Activated CD4-positive, alpha-beta T cell treated with anti-CD3 and anti-CD28 coated beads, Interleukin-10, Interleukin-2, amounts not matched to agents 100 ng/mL and 50 ng/mL, durations not matched to agents 16 hours and 8 hours (primary cell): ENCODE measurements at regions not wholly inside any gene's neighbourhood (a gene's known extent, or its start where the extent isn't known, plus 50 kb on each side); places are given as distances from the start of the nearest gene placed in this dataset.

ENCODE experiments used
- DNase-seq: peaks from one replicate; pipeline ENCODE4 v3.0.0-alpha.2; 2020

GRCh38 chr10:117673230-117674010 lies 130.9 kb downstream of the EMX2 start:
- DNase-seq, result no peak

GRCh38 chr10:117674201-117674600 lies 131.7 kb downstream of the EMX2 start:
- no peak for DNase-seq

- DNase-seq, result no peak
These were observed 132.1 kb downstream of the EMX2 start for GRCh38 chr10:117674646-117675045.

GRCh38 chr10:117675514-117676055 lies 133.0 kb downstream of the EMX2 start:
- DNase-seq, result no peak

GRCh38 chr10:117677239-117677638 lies 134.7 kb downstream of the EMX2 start:
- DNase-seq, result no peak

GRCh38 chr10:117677890-117678500 lies 135.4 kb downstream of the EMX2 start:
- DNase-seq, result no peak

GRCh38 chr10:117680601-117681000 lies 138.1 kb downstream of the EMX2 start:
- DNase-seq, result no peak

- no peak for DNase-seq
These were observed 138.6 kb downstream of the EMX2 start for GRCh38 chr10:117681104-117681503.

- DNase-seq, result no peak
These were observed 141.6 kb downstream of the EMX2 start for GRCh38 chr10:117684046-117684610.

- DNase-seq, result no peak
These were observed 142.2 kb downstream of the EMX2 start for GRCh38 chr10:117684672-117685211.

GRCh38 chr10:117685431-117685830 lies 142.9 kb downstream of the EMX2 start:
- DNase-seq, result no peak

- DNase-seq, result no peak
These were observed 144.1 kb downstream of the EMX2 start for GRCh38 chr10:117686606-117687005.

GRCh38 chr10:117688358-117688757 lies 145.8 kb downstream of the EMX2 start:
- DNase-seq, result no peak

GRCh38 chr10:117689566-117689965 lies 147.0 kb downstream of the EMX2 start:
- no peak for DNase-seq

- DNase-seq, result no peak
These were observed 147.8 kb downstream of the EMX2 start for GRCh38 chr10:117690359-117690758.

GRCh38 chr10:117694190-117694589 lies 151.6 kb downstream of the EMX2 start:
- DNase-seq, result no peak

GRCh38 chr10:117697402-117697801 lies 154.9 kb downstream of the EMX2 start:
- no peak for DNase-seq

GRCh38 chr10:117698809-117699208 lies 156.3 kb downstream of the EMX2 start:
- DNase-seq, result no peak

GRCh38 chr10:117699436-117700075 lies 157.0 kb downstream of the EMX2 start:
- no peak for DNase-seq

- DNase-seq, result no peak
These were observed 167.7 kb downstream of the EMX2 start for GRCh38 chr10:117710181-117710798.

GRCh38 chr10:117716889-117717288 lies 174.3 kb downstream of the EMX2 start:
- DNase-seq, result no peak
